ENCODE measurements at regions not wholly inside any gene's neighbourhood (a gene's known extent, or its start where the extent isn't known, plus 50 kb on each side); places are given as distances from the start of the nearest gene placed in this dataset.

- Mint-ChIP-seq H3K4me3 (no peak overlapping the region), H3K36me3 (ENCODE audit: low read depth) (no peaks in the 10 kb centered on the region), H3K4me1 (peaks cover 11% of the 10 kb centered on the region), H3K27ac (no peak overlapping the region), H3K27me3 (no peaks in the 10 kb centered on the region)
- ATAC-seq (no peak), DNase-seq (no peak)
- no peaks in the 10 kb centered on the region for H3K9me3 ChIP-seq (ENCODE audit: control insufficient read depth, low read length, poor library complexity, severe bottlenecking)
Measured at GRCh38 chr12:132419631-132420246, 70.2 kb upstream of the FBRSL1 start.

- H3K27ac Mint-ChIP-seq = no peak overlapping the region
- peaks cover 11% of the 10 kb centered on the region for H3K4me1 Mint-ChIP-seq
- no peak overlapping the region for H3K4me3 Mint-ChIP-seq
- DNase-seq (no peak), ATAC-seq (no peak)
- no peaks in the 10 kb centered on the region for H3K9me3 ChIP-seq (ENCODE audit: control insufficient read depth, low read length, poor library complexity, severe bottlenecking)
- no peaks in the 10 kb centered on the region for H3K27me3 Mint-ChIP-seq
- H3K36me3 Mint-ChIP-seq (ENCODE audit: low read depth) = no peaks in the 10 kb centered on the region
Measured at GRCh38 chr12:132418393-132418925, 71.5 kb upstream of the FBRSL1 start.

DNA sequence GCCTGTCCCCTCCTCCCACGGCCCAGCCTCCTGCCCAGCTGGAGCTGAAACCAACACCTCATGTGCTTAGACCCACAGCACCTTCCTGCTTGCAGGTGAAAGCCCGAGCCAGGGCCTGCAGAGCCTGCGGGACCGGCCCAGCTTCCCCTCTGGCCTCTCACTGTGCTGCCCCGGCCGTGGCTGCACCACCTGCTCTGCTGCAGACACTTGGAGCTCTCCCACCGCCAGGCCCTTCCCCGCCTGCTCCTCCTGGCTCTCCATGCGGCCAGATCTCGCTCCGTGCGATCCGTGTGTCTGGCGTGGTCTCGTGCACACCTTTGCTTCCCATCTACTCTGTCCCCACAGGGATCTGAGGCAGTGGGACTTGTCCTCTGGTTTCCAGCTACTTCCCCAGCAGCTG lies 72.2 kb upstream of the FBRSL1 start:
- no peak overlapping the region for H3K4me3 Mint-ChIP-seq
- H3K36me3 Mint-ChIP-seq (ENCODE audit: low read depth) = no peaks in the 10 kb centered on the region
- H3K27me3 Mint-ChIP-seq = no peaks in the 10 kb centered on the region
- no peak for ATAC-seq
- no peak for DNase-seq
- H3K9me3 ChIP-seq (ENCODE audit: control insufficient read depth, low read length, poor library complexity, severe bottlenecking) = no peaks in the 10 kb centered on the region
- no peak overlapping the region for H3K27ac Mint-ChIP-seq
- peaks cover 8% of the 10 kb centered on the region for H3K4me1 Mint-ChIP-seq

- no peaks in the 10 kb centered on the region for H3K9me3 ChIP-seq (ENCODE audit: control insufficient read depth, low read length, poor library complexity, severe bottlenecking)
- no peak overlapping the region for H3K4me3 Mint-ChIP-seq
- DNase-seq (no peak), ATAC-seq (no peak)
- H3K4me1 Mint-ChIP-seq = peaks cover 5% of the 10 kb centered on the region
- H3K27ac Mint-ChIP-seq = no peak overlapping the region
- no peaks in the 10 kb centered on the region for H3K36me3 Mint-ChIP-seq (ENCODE audit: low read depth)
- no peaks in the 10 kb centered on the region for H3K27me3 Mint-ChIP-seq
Measured at GRCh38 chr12:132416827-132417226, 73.1 kb upstream of the FBRSL1 start.

DNA sequence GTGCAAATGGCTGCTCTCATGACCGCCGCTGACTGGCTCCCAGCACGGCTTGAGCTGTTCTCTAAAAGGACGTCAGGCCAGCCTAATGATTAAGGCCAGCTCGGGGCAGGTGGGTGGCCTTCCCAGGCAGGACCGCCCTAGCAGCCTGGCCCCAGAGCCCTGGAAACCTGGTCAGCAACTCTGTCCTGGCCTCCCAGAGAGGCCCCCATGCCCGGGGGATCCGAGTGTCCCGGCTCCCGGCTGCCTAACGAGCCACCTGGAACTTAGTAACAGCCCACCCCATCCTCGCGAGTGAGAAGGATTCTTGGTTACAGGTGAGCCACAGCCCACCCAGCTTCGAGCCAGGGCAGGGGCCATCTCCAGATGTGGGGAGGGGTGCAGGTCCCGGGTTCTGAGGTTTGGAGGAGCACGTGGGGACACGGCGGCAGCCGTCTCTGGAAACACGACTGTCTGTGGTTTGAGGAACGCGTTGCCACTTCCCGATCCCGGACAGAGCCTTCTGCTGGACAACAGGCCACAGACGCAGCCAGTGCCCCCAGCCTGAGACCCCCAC lies 73.8 kb upstream of the FBRSL1 start:
- peaks cover 7% of the 10 kb centered on the region for H3K4me1 Mint-ChIP-seq
- H3K9me3 ChIP-seq (ENCODE audit: control insufficient read depth, low read length, poor library complexity, severe bottlenecking) = no peaks in the 10 kb centered on the region
- H3K4me3 Mint-ChIP-seq = no peak overlapping the region
- H3K27ac Mint-ChIP-seq = no peak overlapping the region
- H3K36me3 Mint-ChIP-seq (ENCODE audit: low read depth) = no peaks in the 10 kb centered on the region
- DNase-seq = no peak
- no peaks in the 10 kb centered on the region for H3K27me3 Mint-ChIP-seq
- ATAC-seq = no peak

DNA sequence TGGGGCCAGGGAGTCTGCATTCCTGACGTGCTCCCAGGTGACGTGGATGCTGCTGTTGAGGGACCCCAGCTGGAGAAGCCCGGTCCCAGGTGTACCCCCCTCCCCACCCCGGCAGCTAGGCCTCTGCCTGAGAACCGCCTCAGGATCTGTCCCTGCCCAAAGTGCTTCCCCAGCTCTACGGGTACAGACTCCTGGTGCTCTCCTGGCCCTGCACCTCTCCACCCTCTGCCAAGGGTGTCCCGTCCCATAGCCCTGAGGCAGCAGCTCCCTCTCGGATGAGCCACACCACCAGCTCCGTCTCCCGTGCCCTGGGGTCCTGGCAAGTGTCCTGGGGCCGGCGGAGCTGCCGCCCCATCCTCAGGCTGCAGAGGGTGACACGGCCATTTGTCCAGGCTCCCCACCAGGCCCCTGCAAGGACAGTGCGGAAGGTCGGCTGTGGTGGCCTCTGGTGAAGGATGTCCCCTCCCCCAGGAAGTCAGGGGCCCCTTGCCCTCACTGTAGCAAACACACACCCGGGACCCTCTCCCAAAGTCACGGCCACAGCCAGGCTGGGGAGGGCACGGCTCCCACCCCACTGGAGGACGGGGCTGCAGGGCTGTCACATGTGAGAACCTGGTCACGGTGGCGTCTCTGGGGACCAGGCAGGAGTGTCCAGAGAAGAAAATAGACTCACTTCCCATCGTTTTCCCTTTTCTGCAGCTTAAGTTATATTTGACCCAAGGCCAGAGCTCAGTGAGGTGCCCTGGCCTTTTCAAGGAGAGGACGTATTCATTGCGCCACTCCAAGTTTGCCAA lies 74.4 kb upstream of the FBRSL1 start:
- no peaks in the 10 kb centered on the region for H3K27me3 Mint-ChIP-seq
- DNase-seq (no peak), ATAC-seq (no peak)
- H3K4me1 Mint-ChIP-seq = peaks cover 5% of the 10 kb centered on the region
- no peaks in the 10 kb centered on the region for H3K9me3 ChIP-seq (ENCODE audit: control insufficient read depth, low read length, poor library complexity, severe bottlenecking)
- no peak overlapping the region for H3K4me3 Mint-ChIP-seq
- no peak overlapping the region for H3K27ac Mint-ChIP-seq
- no peaks in the 10 kb centered on the region for H3K36me3 Mint-ChIP-seq (ENCODE audit: low read depth)

- Mint-ChIP-seq H3K4me1 (peaks cover 5% of the 10 kb centered on the region), H3K36me3 (ENCODE audit: low read depth) (no peaks in the 10 kb centered on the region), H3K27me3 (no peaks in the 10 kb centered on the region), H3K4me3 (no peak overlapping the region), H3K27ac (no peak overlapping the region)
- H3K9me3 ChIP-seq (ENCODE audit: control insufficient read depth, low read length, poor library complexity, severe bottlenecking) = no peaks in the 10 kb centered on the region
- ATAC-seq (peak; percentile 91), DNase-seq (peak; percentile 57 to 64 (median 59))
Measured at GRCh38 chr12:132414634-132415326, 75.2 kb upstream of the FBRSL1 start.

- H3K9me3 ChIP-seq (ENCODE audit: control insufficient read depth, low read length, poor library complexity, severe bottlenecking) = no peaks in the 10 kb centered on the region
- H3K4me1 Mint-ChIP-seq = peaks cover 5% of the 10 kb centered on the region
- H3K36me3 Mint-ChIP-seq (ENCODE audit: low read depth) = no peaks in the 10 kb centered on the region
- H3K4me3 Mint-ChIP-seq = no peak overlapping the region
- DNase-seq (no peak), ATAC-seq (no peak)
- no peak overlapping the region for H3K27ac Mint-ChIP-seq
- no peaks in the 10 kb centered on the region for H3K27me3 Mint-ChIP-seq
Measured at GRCh38 chr12:132413931-132414588, 75.9 kb upstream of the FBRSL1 start.

- peak overlapping the region; percentile 78 for H3K27ac Mint-ChIP-seq
- H3K36me3 Mint-ChIP-seq (ENCODE audit: low read depth) = no peaks in the 10 kb centered on the region
- no peak overlapping the region for H3K4me3 Mint-ChIP-seq
- no peaks in the 10 kb centered on the region for H3K27me3 Mint-ChIP-seq
- peaks cover 3% of the 10 kb centered on the region for H3K4me1 Mint-ChIP-seq
- H3K9me3 ChIP-seq (ENCODE audit: control insufficient read depth, low read length, poor library complexity, severe bottlenecking) = no peaks in the 10 kb centered on the region
- ATAC-seq (no peak), DNase-seq (no peak)
Measured at GRCh38 chr12:132411457-132411856, 78.5 kb upstream of the FBRSL1 start.

GRCh38 chr12:132410849-132411248 lies 79.1 kb upstream of the FBRSL1 start:
- H3K27me3 Mint-ChIP-seq = no peaks in the 10 kb centered on the region
- no peaks in the 10 kb centered on the region for H3K36me3 Mint-ChIP-seq (ENCODE audit: low read depth)
- DNase-seq (no peak), ATAC-seq (no peak)
- H3K4me3 Mint-ChIP-seq = no peak overlapping the region
- no peaks in the 10 kb centered on the region for H3K9me3 ChIP-seq (ENCODE audit: control insufficient read depth, low read length, poor library complexity, severe bottlenecking)
- peaks cover 3% of the 10 kb centered on the region for H3K4me1 Mint-ChIP-seq
- no peak overlapping the region for H3K27ac Mint-ChIP-seq

GRCh38 chr12:132410296-132410625 lies 79.7 kb upstream of the FBRSL1 start:
- peaks cover 3% of the 10 kb centered on the region for H3K4me1 Mint-ChIP-seq
- no peak overlapping the region for H3K27ac Mint-ChIP-seq
- H3K4me3 Mint-ChIP-seq = no peak overlapping the region
- H3K9me3 ChIP-seq (ENCODE audit: control insufficient read depth, low read length, poor library complexity, severe bottlenecking) = no peaks in the 10 kb centered on the region
- no peaks in the 10 kb centered on the region for H3K36me3 Mint-ChIP-seq (ENCODE audit: low read depth)
- H3K27me3 Mint-ChIP-seq = no peaks in the 10 kb centered on the region
- no peak for DNase-seq
- no peak for ATAC-seq

DNA sequence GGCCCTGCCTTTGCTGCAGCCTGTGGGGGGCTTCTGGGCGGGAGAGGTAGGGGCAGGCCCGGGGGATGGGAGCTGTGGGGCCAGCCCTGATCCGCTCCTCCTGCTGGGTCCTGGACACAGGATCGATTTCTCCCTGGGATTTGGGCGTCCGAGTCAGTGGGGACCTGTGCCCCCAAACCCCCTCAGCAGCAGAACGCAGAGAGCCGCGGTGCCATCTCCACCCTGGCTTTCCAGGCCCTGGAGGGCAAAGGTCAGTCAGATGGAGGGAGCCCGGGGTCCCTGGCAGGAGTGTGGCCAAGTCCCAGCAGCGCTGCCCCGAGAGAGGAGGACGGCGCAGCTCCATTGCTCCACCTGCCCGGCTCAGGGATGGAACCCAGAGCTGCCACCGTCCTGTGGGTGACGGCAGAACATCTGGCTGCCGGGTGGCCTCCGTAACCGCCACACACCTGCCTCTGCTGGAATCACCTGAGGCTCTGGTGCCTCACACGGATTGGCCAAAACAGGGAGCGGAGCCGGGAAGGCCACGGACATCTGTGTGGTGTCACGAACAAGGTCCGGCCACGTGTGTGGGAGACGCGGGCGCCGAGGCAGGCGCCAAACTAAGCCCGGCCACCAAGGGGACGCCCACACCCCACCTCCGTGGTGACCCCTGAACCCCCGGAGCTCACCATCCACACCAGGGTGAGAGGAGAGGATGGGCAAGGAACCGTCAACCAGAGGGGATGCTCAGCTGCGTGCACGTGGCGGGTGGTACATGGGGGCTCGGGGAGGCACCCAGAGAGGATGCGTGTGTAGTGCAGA lies 80.3 kb upstream of the FBRSL1 start:
- no peaks in the 10 kb centered on the region for H3K36me3 Mint-ChIP-seq (ENCODE audit: low read depth)
- DNase-seq = no peak
- H3K27me3 Mint-ChIP-seq = no peaks in the 10 kb centered on the region
- H3K4me3 Mint-ChIP-seq = no peak overlapping the region
- no peaks in the 10 kb centered on the region for H3K9me3 ChIP-seq (ENCODE audit: control insufficient read depth, low read length, poor library complexity, severe bottlenecking)
- peaks cover 3% of the 10 kb centered on the region for H3K4me1 Mint-ChIP-seq
- no peak for ATAC-seq
- H3K27ac Mint-ChIP-seq = no peak overlapping the region

All from T-helper 17 cell (primary cell).